ENCODE measurements at regions not wholly inside any gene's neighbourhood (a gene's known extent, or its start where the extent isn't known, plus 50 kb on each side); places are given as distances from the start of the nearest gene placed in this dataset.

DNA sequence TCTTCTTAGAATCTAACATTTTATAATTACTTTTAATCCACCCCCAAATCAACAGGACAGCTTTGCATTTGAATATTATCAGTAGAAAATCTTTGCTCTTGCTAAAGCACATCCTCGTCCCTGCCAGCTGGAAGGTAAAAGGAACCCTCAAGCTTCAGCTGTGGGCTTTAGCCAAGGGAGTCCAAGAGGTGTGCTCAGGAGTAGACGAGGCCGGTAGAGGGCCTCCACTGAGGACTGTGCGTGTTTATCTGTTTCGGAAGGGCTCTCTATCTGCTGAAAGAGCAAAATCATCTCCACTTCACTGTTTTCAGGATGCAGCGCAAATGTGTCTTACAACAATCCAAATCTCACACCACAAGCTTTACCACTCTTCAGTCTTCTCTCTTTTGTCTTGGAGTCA, 257.4 kb upstream of the IL12A start (continued):
- TF ChIP-seq YY1 (IDR thresholded peaks at IDR 0.05; ENCODE audit: extremely low read depth, insufficient replicate concordance, low read depth, low read length) (no peak), FOSL1 (IDR thresholded peaks at IDR 0.05; ENCODE audit: low read depth) (no peak), EZH2phosphoT487 (IDR thresholded peaks at IDR 0.05; ENCODE audit: borderline replicate concordance) (no peak)

DNA sequence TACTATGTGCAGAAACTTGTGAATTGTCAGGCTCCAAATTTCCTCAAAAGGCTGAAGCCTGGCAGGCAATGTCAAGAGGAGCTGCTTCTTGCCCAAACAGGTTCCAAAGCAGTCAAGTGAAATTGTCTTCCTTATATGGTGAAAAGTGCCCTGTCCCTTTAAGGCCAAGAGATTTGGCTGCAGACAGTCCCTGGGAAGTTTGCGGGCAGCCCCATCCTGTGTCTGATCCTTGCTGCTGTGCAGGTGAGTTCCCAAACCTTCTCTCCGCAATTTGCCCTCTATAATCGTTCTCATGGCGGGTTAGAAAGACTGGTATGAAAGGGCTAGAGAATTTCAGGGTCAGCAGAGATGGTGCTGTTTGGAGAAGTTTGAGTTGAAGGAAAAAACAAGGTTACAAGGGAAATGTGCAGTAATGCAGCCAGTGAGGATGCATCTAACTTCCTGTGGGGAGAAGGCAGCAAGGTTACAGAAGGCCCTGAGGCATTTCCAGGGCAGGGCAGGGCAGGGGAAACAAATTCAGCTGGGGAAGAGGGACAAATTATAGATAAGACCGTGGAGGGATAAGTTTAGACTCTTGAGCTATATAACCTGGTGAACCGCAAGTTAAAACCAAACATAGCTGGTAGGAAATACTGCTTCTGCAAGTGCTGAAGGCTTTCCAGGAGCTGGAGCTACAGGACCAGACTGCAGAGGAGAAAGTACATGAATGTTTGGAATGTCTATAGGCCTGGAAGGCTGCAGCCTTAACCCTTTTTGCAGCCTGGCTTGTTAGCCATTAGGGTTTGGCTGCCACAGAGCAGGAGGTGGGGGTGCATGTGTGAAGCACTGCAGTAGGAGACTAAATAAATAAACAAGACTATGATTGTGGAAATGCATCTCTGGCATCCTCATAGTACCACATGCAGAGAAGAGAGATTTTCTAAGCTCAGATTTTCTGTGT, 256.2 kb upstream of the IL12A start:
- Histone ChIP-seq H3K27me3 (ENCODE audit: insufficient read depth, low read length) (no peaks in the 10 kb centered on the region), H3K4me2 (ENCODE audit: low read length) (peak overlapping the region; percentile 73), H3K4me3 (replicated peaks in 1 of 2; ENCODE audit: low read depth in 1 of 2, low read length in 2 of 2) (peak overlapping the region; percentile 26 to 49), H3K4me1 (ENCODE audit: control insufficient read depth in 1 of 2, insufficient read depth in 2 of 2, low read length in 2 of 2) (peaks cover 3 to 22% of the 10 kb centered on the region in 2 experiments; a peak in 3 of 4 replicates), H3K9ac (ENCODE audit: low read length) (no peak overlapping the region), H3K27ac (ENCODE audit: low read depth, low read length) (no peak overlapping the region), H3K9me2 (ENCODE audit: insufficient read depth) (no peaks in the 10 kb centered on the region), H2AFZ (ENCODE audit: low read depth, low read length, poor library complexity, severe bottlenecking) (peak overlapping the region; percentile 84), H4K20me1 (ENCODE audit: insufficient read depth) (no peaks in the 10 kb centered on the region), H3K79me2 (ENCODE audit: insufficient read depth, low read length) (no peaks in the 10 kb centered on the region), H3K9me3 (ENCODE audit: control insufficient read depth in 1 of 2, insufficient read depth in 1 of 2, low read depth in 1 of 2, low read length in 2 of 2) (no peaks in the 10 kb centered on the region), H3K36me3 (ENCODE audit: control insufficient read depth in 1 of 2, insufficient read depth in 2 of 2, low read length in 2 of 2) (no peaks in the 10 kb centered on the region)
- ChIA-PET RAD21 (ENCODE audit: low non-redundant PET in 1 of 2, low total read pairs in 2 of 2, uncharacterized antibody in 2 of 2, unreplicated experiment in 2 of 2) (interaction anchor here in 1 of 2 experiments (0.6 kb wide), 1 partner anchor 73 kb away, joined by 3 read pairs; no protein-coding TSS in a partner anchor), CTCF (no interaction called here), POLR2A (no interaction called here)
- TF ChIP-seq SRF (IDR thresholded peaks at IDR 0.05; ENCODE audit: low read depth): peak; percentile 96
- no peak for TF ChIP-seq EZH2 (IDR thresholded peaks at IDR 0.05)
- peak; percentile 32 for TF ChIP-seq RAD21 (IDR thresholded peaks at IDR 0.05; ENCODE audit: low read depth)
- TF ChIP-seq FOSL1 (IDR thresholded peaks at IDR 0.05; ENCODE audit: low read depth): no peak
- TF ChIP-seq, protein P1, sequence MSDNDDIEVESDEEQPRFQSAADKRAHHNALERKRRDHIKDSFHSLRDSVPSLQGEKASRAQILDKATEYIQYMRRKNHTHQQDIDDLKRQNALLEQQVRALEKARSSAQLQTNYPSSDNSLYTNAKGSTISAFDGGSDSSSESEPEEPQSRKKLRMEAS (IDR thresholded peaks at IDR 0.05): peak; percentile 37; the same call in 1 of the 2 replicates
- ATAC-seq (peak; percentile 94), DNase-seq (ENCODE audit: low read depth, low spot score) (peak; percentile 27)
- intact Hi-C loops (cut with micrococcal nuclease): no loop called here
- BruUV-seq (replicated peaks): no TSS peak

Data from HCT116 (cell line).